Loucy (cell line): ENCODE measurements at regions not wholly inside any gene's neighbourhood (a gene's known extent, or its start where the extent isn't known, plus 50 kb on each side); places are given as distances from the start of the nearest gene placed in this dataset.

Source experiments
- H2AFZ ChIP-seq: fragments of 200-600 bp; sonication (generic); 2 replicates; pipeline ENCODE4 v1.6.0; 2016; ENCODE audit warnings: antibody characterized with exemption, mild to moderate bottlenecking, low read length, moderate library complexity
- H3F3A ChIP-seq: fragments of 200-600 bp; 2 replicates; pipeline ENCODE4 v1.6.0; 2016; ENCODE audit warnings: antibody characterized with exemption, low read depth, mild to moderate bottlenecking
- H3K27me3 ChIP-seq: fragments of 200-600 bp; sonication (generic); 2 replicates; pipeline ENCODE4 v1.6.1; 2014; ENCODE audit warnings: low read length, mild to moderate bottlenecking; ENCODE audit not compliant: insufficient read depth, poor library complexity, severe bottlenecking
- H3K36me3 ChIP-seq: fragments of 200-600 bp; sonication (generic); 2 replicates; pipeline ENCODE4 v1.6.1; 2016; ENCODE audit warnings: low read length; ENCODE audit not compliant: insufficient read depth
- H3K4me1 ChIP-seq: fragments of 200-600 bp; sonication (generic); 2 replicates; pipeline ENCODE4 v1.5.1; 2014; ENCODE audit warnings: low read length, mild to moderate bottlenecking; ENCODE audit not compliant: insufficient read depth, poor library complexity, severe bottlenecking
- H3K4me2 ChIP-seq: fragments of 200-600 bp; sonication (generic); 2 replicates; pipeline ENCODE4 v1.6.0; 2014; ENCODE audit warnings: antibody characterized with exemption, low read length, low read depth, mild to moderate bottlenecking; ENCODE audit not compliant: poor library complexity, severe bottlenecking
- H3K4me3 ChIP-seq: fragments of 200-600 bp; sonication (generic); 2 replicates; pipeline ENCODE4 v1.5.1; 2014; ENCODE audit warnings: low read length, mild to moderate bottlenecking, mixed read lengths; ENCODE audit not compliant: poor library complexity, severe bottlenecking
- H3K79me2 ChIP-seq: fragments of 200-600 bp; sonication (generic); 2 replicates; pipeline ENCODE4 v1.6.1; 2014; ENCODE audit warnings: low read length; ENCODE audit not compliant: insufficient read depth
- H3K9ac ChIP-seq: fragments of 200-600 bp; sonication (generic); 2 replicates; pipeline ENCODE4 v1.6.0; 2014; ENCODE audit warnings: mild to moderate bottlenecking, low read depth, low read length, moderate library complexity; ENCODE audit not compliant: poor library complexity, severe bottlenecking
- H3K9me2 ChIP-seq: fragments of 200-600 bp; sonication (generic); replicated peaks from 2 replicates; pipeline ENCODE4 v1.6.1; 2016; ENCODE audit warnings: low read depth, low read length, mixed read lengths
- H3K9me3 ChIP-seq: fragments of 200-600 bp; sonication (generic); 2 replicates; pipeline ENCODE4 v1.6.1; 2014; ENCODE audit warnings: mild to moderate bottlenecking, antibody characterized with exemption, low read length, low read depth; ENCODE audit not compliant: insufficient read depth
- H4K20me1 ChIP-seq: fragments of 200-600 bp; sonication (generic); 2 replicates; pipeline ENCODE4 v1.6.0; 2014; ENCODE audit warnings: antibody characterized with exemption, low read length, mild to moderate bottlenecking; ENCODE audit not compliant: insufficient read depth, poor library complexity, severe bottlenecking
- CTCF ChIP-seq: fragments of 200-600 bp; sonication (generic); conservative IDR thresholded peaks from 2 replicates; pipeline ENCODE4 v1.5.1; 2014; ENCODE audit warnings: mild to moderate bottlenecking, antibody characterized with exemption, low read length
- EZH2phosphoT487 ChIP-seq: fragments of 200-600 bp; IDR thresholded peaks from 2 replicates; pipeline ENCODE4 v1.6.1; 2018; ENCODE audit warnings: antibody characterized with exemption, mild to moderate bottlenecking, moderate library complexity, borderline replicate concordance

GRCh38 chr3:72544239-72544638 lies 304.0 kb downstream of the SHQ1 start:
- no peaks in the 10 kb centered on the region for H3K79me2 ChIP-seq
- H4K20me1 ChIP-seq: no peaks in the 10 kb centered on the region
- no peak overlapping the region for H3K4me2 ChIP-seq
- H2AFZ ChIP-seq: no peak overlapping the region
- no peaks in the 10 kb centered on the region for H3K9me2 ChIP-seq
- no peaks in the 10 kb centered on the region for H3K27me3 ChIP-seq
- H3K36me3 ChIP-seq: no peaks in the 10 kb centered on the region
- TF ChIP-seq EZH2phosphoT487 (no peak), CTCF (no peak)
- H3F3A ChIP-seq: no peaks in the 10 kb centered on the region
- H3K9me3 ChIP-seq: peaks cover 6% of the 10 kb centered on the region; the same call in 1 of the 2 replicates
- H3K9ac ChIP-seq: no peak overlapping the region
- H3K4me3 ChIP-seq: no peak overlapping the region
- peaks cover 10% of the 10 kb centered on the region for H3K4me1 ChIP-seq

- Histone ChIP-seq H3K9me3 (peaks cover 6% of the 10 kb centered on the region; the same call in 1 of the 2 replicates), H2AFZ (no peak overlapping the region), H3K4me3 (no peak overlapping the region), H3K27me3 (no peaks in the 10 kb centered on the region), H3K9me2 (no peaks in the 10 kb centered on the region), H3K36me3 (no peaks in the 10 kb centered on the region), H3F3A (no peaks in the 10 kb centered on the region), H3K79me2 (no peaks in the 10 kb centered on the region), H3K4me1 (peaks cover 3% of the 10 kb centered on the region), H3K4me2 (no peak overlapping the region), H3K9ac (no peak overlapping the region), H4K20me1 (no peaks in the 10 kb centered on the region)
- TF ChIP-seq CTCF: no peak
- no peak for TF ChIP-seq EZH2phosphoT487
Measured at GRCh38 chr3:72543246-72543645, 305.0 kb downstream of the SHQ1 start.

- Histone ChIP-seq H3F3A (no peaks in the 10 kb centered on the region), H3K4me1 (peaks cover 7% of the 10 kb centered on the region), H3K9ac (no peak overlapping the region), H3K27me3 (no peaks in the 10 kb centered on the region), H3K9me3 (peaks cover 6% of the 10 kb centered on the region; the same call in 1 of the 2 replicates), H3K36me3 (no peaks in the 10 kb centered on the region), H3K9me2 (no peaks in the 10 kb centered on the region), H3K4me3 (no peak overlapping the region), H3K4me2 (no peak overlapping the region), H2AFZ (no peak overlapping the region), H3K79me2 (no peaks in the 10 kb centered on the region), H4K20me1 (no peaks in the 10 kb centered on the region)
- TF ChIP-seq EZH2phosphoT487: no peak
- TF ChIP-seq CTCF: no peak
Measured at GRCh38 chr3:72542781-72543180, 305.5 kb downstream of the SHQ1 start.
